ENCODE measurements at regions not wholly inside any gene's neighbourhood (a gene's known extent, or its start where the extent isn't known, plus 50 kb on each side); places are given as distances from the start of the nearest gene placed in this dataset.

- TF ChIP-seq CTCF (IDR thresholded peaks at IDR 0.05; ENCODE audit: low read depth, low read length), result no peak
- TF ChIP-seq EZH2phosphoT487 (IDR thresholded peaks at IDR 0.05; ENCODE audit: low read depth), result no peak
Observed at GRCh38 chr14:76687611-76688382, 73.5 kb upstream of the VASH1 start.

All from OCI-LY3 (cell line).